Neuronal stem cell (in vitro differentiated cells): ENCODE measurements at regions not wholly inside any gene's neighbourhood (a gene's known extent, or its start where the extent isn't known, plus 50 kb on each side); places are given as distances from the start of the nearest gene placed in this dataset.

Experiments
- DNase-seq: peaks from one replicate; pipeline ENCODE4 v3.0.0-alpha.2; 2013; ENCODE audit warnings: low spot score
- H2AFZ ChIP-seq: one replicate; pipeline ENCODE4 v1.6.1; 2013; ENCODE audit warnings: mild to moderate bottlenecking, low read length, inconsistent platforms
- H2AK5ac ChIP-seq: 2 replicates; pipeline ENCODE4 v1.6.1; 2013; ENCODE audit warnings: low read depth, mild to moderate bottlenecking, inconsistent platforms, low read length, moderate library complexity, mixed read lengths
- H2BK120ac ChIP-seq: 2 replicates; pipeline ENCODE4 v1.6.1; 2013; ENCODE audit warnings: low read depth, mild to moderate bottlenecking, inconsistent platforms, low read length, moderate library complexity, mixed read lengths
- H2BK12ac ChIP-seq: one replicate; pipeline ENCODE4 v1.6.1; 2013; ENCODE audit warnings: low read length, inconsistent platforms
- H2BK15ac ChIP-seq: 2 replicates; pipeline ENCODE4 v1.6.1; 2013; ENCODE audit warnings: mild to moderate bottlenecking, low read length, inconsistent platforms, mixed read lengths
- H2BK5ac ChIP-seq: one replicate; pipeline ENCODE4 v1.6.1; 2013; ENCODE audit warnings: inconsistent platforms, mild to moderate bottlenecking, low read length, moderate library complexity
- H3K14ac ChIP-seq: one replicate; pipeline ENCODE4 v1.6.1; 2013; ENCODE audit warnings: low read length, inconsistent platforms
- H3K18ac ChIP-seq: 2 replicates; pipeline ENCODE4 v1.6.1; 2013; ENCODE audit warnings: low read length, inconsistent platforms
- H3K23ac ChIP-seq: 2 replicates; pipeline ENCODE4 v1.6.1; 2013; ENCODE audit warnings: low read depth, mild to moderate bottlenecking, mixed read lengths, low read length, inconsistent platforms; ENCODE audit not compliant: poor library complexity
- H3K27ac ChIP-seq: replicated peaks from 3 replicates; pipeline ENCODE4 v1.5.1; 2013; ENCODE audit warnings: low read length, inconsistent platforms
- H3K27me3 ChIP-seq, 3 experiments: 2 replicates each; pipeline ENCODE4 v1.6.1; 2013; ENCODE audit warnings: low read length in 3 of 3, mild to moderate bottlenecking in 2 of 3, inconsistent platforms in 1 of 3, low read depth in 1 of 3, mixed read lengths in 1 of 3, moderate library complexity in 1 of 3; ENCODE audit not compliant: control insufficient read depth in 3 of 3, insufficient read depth in 3 of 3
- H3K36me3 ChIP-seq, 2 donors: replicated peaks in 1 of 2; 2 replicates each; pipeline ENCODE4 v1.6.1; 2013; ENCODE audit warnings: low read length in 2 of 2; ENCODE audit not compliant: control insufficient read depth in 2 of 2, insufficient read depth in 2 of 2
- H3K4ac ChIP-seq: 2 replicates; pipeline ENCODE4 v1.6.1; 2013; ENCODE audit warnings: inconsistent platforms, mild to moderate bottlenecking, low read length, moderate library complexity
- H3K4me1 ChIP-seq, 2 donors: 1 replicate in 1 of 2; 2 replicates in 1 of 2; pipeline ENCODE4 v1.6.1; 2013; ENCODE audit warnings: low read length in 2 of 2, low read depth in 1 of 2; ENCODE audit not compliant: control insufficient read depth in 2 of 2, insufficient read depth in 1 of 2
- H3K4me2 ChIP-seq: one replicate; pipeline ENCODE4 v1.6.1; 2013; ENCODE audit warnings: mild to moderate bottlenecking, low read length, inconsistent platforms; ENCODE audit not compliant: insufficient read depth, poor library complexity, severe bottlenecking
- H3K4me3 ChIP-seq, 2 donors: 2 replicates each; pipeline ENCODE4 v1.5.1; 2013; ENCODE audit warnings: low read length in 2 of 2, mild to moderate bottlenecking in 2 of 2, inconsistent platforms in 1 of 2, moderate library complexity in 1 of 2
- H3K79me1 ChIP-seq: one replicate; pipeline ENCODE4 v1.6.1; 2013; ENCODE audit warnings: low read depth, mild to moderate bottlenecking, inconsistent platforms, low read length, moderate library complexity
- H3K9ac ChIP-seq: one replicate; pipeline ENCODE4 v1.6.1; 2013; ENCODE audit warnings: mild to moderate bottlenecking, low read depth, low read length, inconsistent platforms; ENCODE audit not compliant: poor library complexity
- H3K9me3 ChIP-seq, 2 donors: replicated peaks in 1 of 2; 2 replicates each; pipeline versions ENCODE3 to v1.6.1; 2013; ENCODE audit warnings: low read length in 2 of 2, mild to moderate bottlenecking in 2 of 2, inconsistent platforms in 1 of 2, low read depth in 1 of 2, mixed read lengths in 1 of 2, moderate library complexity in 1 of 2; ENCODE audit not compliant: control insufficient read depth in 2 of 2, insufficient read depth in 1 of 2
- H4K8ac ChIP-seq: one replicate; pipeline ENCODE4 v1.6.1; 2013; ENCODE audit warnings: low read depth, mild to moderate bottlenecking, inconsistent platforms, low read length, moderate library complexity
- H4K91ac ChIP-seq: one replicate; pipeline ENCODE4 v1.6.1; 2013; ENCODE audit warnings: low read length, low read depth, mild to moderate bottlenecking, inconsistent platforms; ENCODE audit not compliant: poor library complexity
- WGBS, 2 donors: extraction: QIAGEN DNeasy Blood & Tissue Kit; methylation state at CpG; one replicate each; pipeline ENCODE4 v1.1.7; 2013; ENCODE audit warnings: missing lambda C conversion rate in 2 of 2, mixed read lengths in 1 of 2; ENCODE audit not compliant: insufficient read length in 2 of 2, insufficient replicate concordance in 1 of 2; ENCODE audit errors: extremely low coverage in 2 of 2; 5-methylcytosine and 5-hydroxymethylcytosine counted together

DNA sequence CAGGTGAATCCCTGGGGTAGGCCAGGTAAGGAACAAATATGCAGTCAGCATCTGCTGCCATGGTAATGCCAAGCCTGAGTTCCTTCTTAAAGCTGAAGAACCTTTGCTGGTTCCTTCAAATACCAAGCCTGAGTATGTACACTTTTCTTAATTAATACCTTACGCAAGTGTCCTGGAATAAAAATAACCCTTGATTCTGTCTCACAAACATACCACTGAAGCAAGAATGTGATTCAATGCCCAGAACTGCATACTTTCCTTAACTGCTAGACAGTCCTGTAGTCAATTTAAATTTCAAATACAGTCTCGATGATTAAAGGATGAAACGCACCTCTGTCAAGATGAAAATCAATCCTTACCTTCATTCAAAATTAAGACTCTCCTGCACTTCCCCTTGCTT, 634.0 kb upstream of the CHRM3 start:
- Histone ChIP-seq H3K27me3 (no peaks in the 10 kb centered on the region), H2BK12ac (no peak overlapping the region), H3K4me1 (no peaks in the 10 kb centered on the region), H3K27ac (no peak overlapping the region), H2BK120ac (no peak overlapping the region), H3K9me3 (no peaks in the 10 kb centered on the region), H3K18ac (no peak overlapping the region), H3K23ac (no peak overlapping the region), H3K36me3 (no peaks in the 10 kb centered on the region), H2BK5ac (no peak overlapping the region), H3K9ac (no peak overlapping the region), H3K79me1 (no peaks in the 10 kb centered on the region), H4K8ac (no peak overlapping the region), H3K4me3 (no peak overlapping the region), H4K91ac (no peak overlapping the region), H2BK15ac (no peak overlapping the region), H2AK5ac (no peak overlapping the region), H2AFZ (no peak overlapping the region), H3K4ac (no peak overlapping the region), H3K4me2 (no peak overlapping the region), H3K14ac (no peak overlapping the region)
- no peak for DNase-seq
- WGBS, 2 donors, result no CpG with 5 or more reads among the region's 3 CpGs

DNA sequence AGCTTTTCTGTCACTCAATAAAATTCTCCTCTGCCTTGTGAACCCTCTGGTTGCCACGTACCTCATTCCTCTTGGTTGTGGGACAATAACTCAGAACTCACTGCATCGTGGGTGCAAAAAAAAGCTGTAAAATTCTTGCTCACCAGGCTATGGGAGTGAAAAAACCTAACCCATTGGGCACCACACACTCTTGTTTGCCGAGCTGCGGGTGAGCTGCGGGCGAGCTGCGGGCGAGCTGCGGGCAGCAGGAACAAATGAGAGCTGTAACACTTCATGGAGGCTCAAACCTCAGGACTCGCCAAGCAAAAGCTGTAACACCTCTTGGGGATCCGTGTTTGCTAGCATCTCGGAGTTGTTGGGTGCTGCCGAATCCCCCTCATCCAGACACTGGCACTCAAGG, 641.3 kb upstream of the CHRM3 start:
- Histone ChIP-seq H3K9me3 (peaks cover 2 to 10% of the 10 kb centered on the region in 2 donors), H2BK12ac (no peak overlapping the region), H3K4me3 (no peak overlapping the region), H3K23ac (no peak overlapping the region), H3K36me3 (no peaks in the 10 kb centered on the region), H3K27ac (no peak overlapping the region), H2BK5ac (no peak overlapping the region), H2AFZ (no peak overlapping the region), H3K79me1 (no peaks in the 10 kb centered on the region), H3K4me2 (no peak overlapping the region), H3K18ac (no peak overlapping the region), H3K4me1 (no peaks in the 10 kb centered on the region), H3K4ac (no peak overlapping the region), H3K27me3 (no peaks in the 10 kb centered on the region), H2BK15ac (no peak overlapping the region), H2AK5ac (no peak overlapping the region), H3K9ac (no peak overlapping the region), H3K14ac (no peak overlapping the region), H4K8ac (no peak overlapping the region), H2BK120ac (no peak overlapping the region), H4K91ac (no peak overlapping the region)
- WGBS, 2 donors, result no CpG with 5 or more reads among the region's 13 CpGs
- no peak for DNase-seq

DNA sequence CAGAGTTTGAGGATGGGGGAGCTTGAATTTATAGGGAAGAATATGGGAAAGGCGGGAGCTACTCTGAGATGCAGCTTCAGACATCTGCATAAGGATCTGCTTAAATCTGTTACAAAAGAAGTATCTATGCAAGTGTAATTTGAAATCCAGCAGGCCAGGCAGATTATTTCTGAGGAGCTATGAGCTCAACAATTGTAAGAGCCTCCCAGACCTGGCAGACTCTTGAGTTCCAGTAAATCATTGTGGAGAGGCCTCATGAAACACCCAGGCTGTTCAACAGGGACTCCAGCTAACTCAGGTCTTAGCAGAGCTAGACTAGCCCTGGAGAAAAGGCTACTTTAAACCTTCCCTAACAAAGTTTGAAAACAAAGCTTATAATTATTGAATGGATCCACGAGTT, 647.5 kb upstream of the CHRM3 start:
- Histone ChIP-seq H3K23ac (no peak overlapping the region), H3K9me3 (no peaks in the 10 kb centered on the region), H3K4me2 (no peak overlapping the region), H3K9ac (no peak overlapping the region), H2BK5ac (no peak overlapping the region), H2AK5ac (no peak overlapping the region), H3K14ac (no peak overlapping the region), H3K4me1 (no peaks in the 10 kb centered on the region), H4K8ac (no peak overlapping the region), H4K91ac (no peak overlapping the region), H2BK120ac (no peak overlapping the region), H3K18ac (no peak overlapping the region), H2AFZ (peak overlapping the region; percentile 81), H3K4me3 (no peak overlapping the region), H2BK12ac (no peak overlapping the region), H3K36me3 (no peaks in the 10 kb centered on the region), H3K27ac (no peak overlapping the region), H3K27me3 (no peaks in the 10 kb centered on the region), H3K4ac (no peak overlapping the region), H3K79me1 (no peaks in the 10 kb centered on the region), H2BK15ac (no peak overlapping the region)
- no CpG with 5 or more reads among the region's 2 CpGs for WGBS, 2 donors
- no peak for DNase-seq

DNA sequence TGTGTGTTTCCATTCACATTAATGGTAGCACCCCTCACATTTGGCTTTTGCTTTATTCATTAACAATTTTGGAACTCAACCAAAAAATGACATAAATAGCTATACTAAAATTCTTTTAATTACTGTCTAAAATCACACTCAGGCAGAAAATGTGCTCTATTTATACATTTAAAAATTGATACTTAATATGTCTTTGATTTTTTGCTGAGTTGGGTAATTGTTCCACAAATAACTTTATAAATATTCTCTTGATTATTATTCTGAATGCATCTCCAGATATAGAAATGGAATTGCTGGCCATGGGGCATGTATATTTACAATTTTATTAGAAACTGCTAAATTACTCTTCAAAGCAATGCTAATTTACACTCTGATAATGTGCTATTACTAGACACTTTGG, 658.7 kb upstream of the CHRM3 start:
- H4K91ac ChIP-seq, result no peak overlapping the region
- no peak overlapping the region for H3K4ac ChIP-seq
- H3K4me1 ChIP-seq, result no peaks in the 10 kb centered on the region
- no peak overlapping the region for H2AK5ac ChIP-seq
- no peaks in the 10 kb centered on the region for H3K79me1 ChIP-seq
- H3K9me3 ChIP-seq, result no peaks in the 10 kb centered on the region
- H3K27ac ChIP-seq, result no peak overlapping the region
- no peaks in the 10 kb centered on the region for H3K36me3 ChIP-seq
- no peak overlapping the region for H3K9ac ChIP-seq
- H4K8ac ChIP-seq, result no peak overlapping the region
- DNase-seq, result no peak
- H2BK120ac ChIP-seq, result no peak overlapping the region
- H3K4me3 ChIP-seq, result no peak overlapping the region
- H3K4me2 ChIP-seq, result no peak overlapping the region
- no peak overlapping the region for H3K14ac ChIP-seq
- H2AFZ ChIP-seq, result no peak overlapping the region
- no peak overlapping the region for H3K18ac ChIP-seq
- H2BK15ac ChIP-seq, result no peak overlapping the region
- H3K23ac ChIP-seq, result no peak overlapping the region
- no peak overlapping the region for H2BK12ac ChIP-seq
- no peak overlapping the region for H2BK5ac ChIP-seq
- H3K27me3 ChIP-seq, result no peaks in the 10 kb centered on the region
